ENCODE measurements at regions not wholly inside any gene's neighbourhood (a gene's known extent, or its start where the extent isn't known, plus 50 kb on each side); places are given as distances from the start of the nearest gene placed in this dataset.

- H3K4me3 ChIP-seq (ENCODE audit: control insufficient read depth in 1 of 7, extremely low read depth in 1 of 7, insufficient read depth in 4 of 7, low read depth in 2 of 7, low read length in 6 of 7) = no peak overlapping the region
- no CpG with 5 or more reads among the region's 5 CpGs for WGBS (ENCODE audit: insufficient coverage)
- no peaks in the 10 kb centered on the region for H3K4me1 ChIP-seq (ENCODE audit: control extremely low read depth in 1 of 4, control insufficient read depth in 4 of 4, insufficient read depth in 4 of 4, low read length in 3 of 4)
- H3K27ac ChIP-seq (ENCODE audit: insufficient read depth in 1 of 2, low read depth in 1 of 2, low read length in 2 of 2, poor library complexity in 1 of 2, severe bottlenecking in 2 of 2) = no peak overlapping the region
- no peaks in the 10 kb centered on the region for H3K9me3 ChIP-seq (ENCODE audit: control extremely low read depth in 1 of 5, control insufficient read depth in 4 of 5, insufficient read depth in 2 of 5, low read depth in 1 of 5, low read length in 4 of 5)
- peaks cover 0 to 2% (median 0%) of the 10 kb centered on the region in 5 experiments for H3K27me3 ChIP-seq (replicated peaks in 2 of 5; ENCODE audit: control insufficient read depth in 4 of 5, insufficient read depth in 5 of 5, low read length in 4 of 5)
- CTCF ChIA-PET = no interaction called here
- DNase-seq = no peak
- H3K36me3 ChIP-seq (ENCODE audit: control insufficient read depth in 4 of 4, insufficient read depth in 4 of 4, low read length in 3 of 4) = no peaks in the 10 kb centered on the region
- POLR2A ChIA-PET = no interaction called here
These were observed 371.4 kb upstream of the TECRL start for GRCh38 chr4:64780664-64781063.

GRCh38 chr4:64777286-64777685 is 368.0 kb upstream of the TECRL start:
- CTCF ChIA-PET = no interaction called here

GRCh38 chr4:64776820-64777219 is 367.6 kb upstream of the TECRL start:
- 100% methylated on average over 1 of the region's 2 CpGs for WGBS (ENCODE audit: insufficient coverage)

More at GRCh38 chr4:64777286-64777685, 368.0 kb upstream of the TECRL start:
- DNase-seq = no peak
- Histone ChIP-seq H3K4me1 (ENCODE audit: control extremely low read depth in 1 of 4, control insufficient read depth in 4 of 4, insufficient read depth in 4 of 4, low read length in 3 of 4) (no peaks in the 10 kb centered on the region), H3K27ac (ENCODE audit: insufficient read depth in 1 of 2, low read depth in 1 of 2, low read length in 2 of 2, poor library complexity in 1 of 2, severe bottlenecking in 2 of 2) (no peak overlapping the region), H3K9me3 (ENCODE audit: control extremely low read depth in 1 of 5, control insufficient read depth in 4 of 5, insufficient read depth in 2 of 5, low read depth in 1 of 5, low read length in 4 of 5) (no peaks in the 10 kb centered on the region), H3K4me3 (ENCODE audit: control insufficient read depth in 1 of 7, extremely low read depth in 1 of 7, insufficient read depth in 4 of 7, low read depth in 2 of 7, low read length in 6 of 7) (no peak overlapping the region), H3K36me3 (ENCODE audit: control insufficient read depth in 4 of 4, insufficient read depth in 4 of 4, low read length in 3 of 4) (no peaks in the 10 kb centered on the region), H3K27me3 (replicated peaks in 2 of 5; ENCODE audit: control insufficient read depth in 4 of 5, insufficient read depth in 5 of 5, low read length in 4 of 5) (no peaks in the 10 kb centered on the region)
- POLR2A ChIA-PET = no interaction called here
- WGBS (ENCODE audit: insufficient coverage) = 96% methylated on average over 3 of the region's 3 CpGs

GRCh38 chr4:64774626-64775025 is 365.4 kb upstream of the TECRL start:
- H3K27ac ChIP-seq (ENCODE audit: insufficient read depth in 1 of 2, low read depth in 1 of 2, low read length in 2 of 2, poor library complexity in 1 of 2, severe bottlenecking in 2 of 2) = no peak overlapping the region
- H3K27me3 ChIP-seq (replicated peaks in 2 of 5; ENCODE audit: control insufficient read depth in 4 of 5, insufficient read depth in 5 of 5, low read length in 4 of 5) = no peaks in the 10 kb centered on the region
- no peaks in the 10 kb centered on the region for H3K4me1 ChIP-seq (ENCODE audit: control extremely low read depth in 1 of 4, control insufficient read depth in 4 of 4, insufficient read depth in 4 of 4, low read length in 3 of 4)
- no peaks in the 10 kb centered on the region for H3K36me3 ChIP-seq (ENCODE audit: control insufficient read depth in 4 of 4, insufficient read depth in 4 of 4, low read length in 3 of 4)
- ChIA-PET CTCF (no interaction called here), POLR2A (no interaction called here)
- no peak for DNase-seq
- 100% methylated on average over 3 of the region's 3 CpGs for WGBS (ENCODE audit: insufficient coverage)
- no peaks in the 10 kb centered on the region for H3K9me3 ChIP-seq (ENCODE audit: control extremely low read depth in 1 of 5, control insufficient read depth in 4 of 5, insufficient read depth in 2 of 5, low read depth in 1 of 5, low read length in 4 of 5)
- no peak overlapping the region for H3K4me3 ChIP-seq (ENCODE audit: control insufficient read depth in 1 of 7, extremely low read depth in 1 of 7, insufficient read depth in 4 of 7, low read depth in 2 of 7, low read length in 6 of 7)

More at GRCh38 chr4:64776820-64777219, 367.6 kb upstream of the TECRL start:
- Histone ChIP-seq H3K9me3 (ENCODE audit: control extremely low read depth in 1 of 5, control insufficient read depth in 4 of 5, insufficient read depth in 2 of 5, low read depth in 1 of 5, low read length in 4 of 5) (no peaks in the 10 kb centered on the region), H3K27ac (ENCODE audit: insufficient read depth in 1 of 2, low read depth in 1 of 2, low read length in 2 of 2, poor library complexity in 1 of 2, severe bottlenecking in 2 of 2) (no peak overlapping the region), H3K27me3 (replicated peaks in 2 of 5; ENCODE audit: control insufficient read depth in 4 of 5, insufficient read depth in 5 of 5, low read length in 4 of 5) (no peaks in the 10 kb centered on the region), H3K4me1 (ENCODE audit: control extremely low read depth in 1 of 4, control insufficient read depth in 4 of 4, insufficient read depth in 4 of 4, low read length in 3 of 4) (no peaks in the 10 kb centered on the region), H3K4me3 (ENCODE audit: control insufficient read depth in 1 of 7, extremely low read depth in 1 of 7, insufficient read depth in 4 of 7, low read depth in 2 of 7, low read length in 6 of 7) (no peak overlapping the region), H3K36me3 (ENCODE audit: control insufficient read depth in 4 of 4, insufficient read depth in 4 of 4, low read length in 3 of 4) (no peaks in the 10 kb centered on the region)
- POLR2A ChIA-PET = no interaction called here
- CTCF ChIA-PET = no interaction called here
- DNase-seq = no peak

- Histone ChIP-seq H3K9me3 (ENCODE audit: control extremely low read depth in 1 of 5, control insufficient read depth in 4 of 5, insufficient read depth in 2 of 5, low read depth in 1 of 5, low read length in 4 of 5) (no peaks in the 10 kb centered on the region), H3K27ac (ENCODE audit: insufficient read depth in 1 of 2, low read depth in 1 of 2, low read length in 2 of 2, poor library complexity in 1 of 2, severe bottlenecking in 2 of 2) (no peak overlapping the region), H3K27me3 (replicated peaks in 2 of 5; ENCODE audit: control insufficient read depth in 4 of 5, insufficient read depth in 5 of 5, low read length in 4 of 5) (no peaks in the 10 kb centered on the region), H3K4me3 (ENCODE audit: control insufficient read depth in 1 of 7, extremely low read depth in 1 of 7, insufficient read depth in 4 of 7, low read depth in 2 of 7, low read length in 6 of 7) (no peak overlapping the region), H3K36me3 (ENCODE audit: control insufficient read depth in 4 of 4, insufficient read depth in 4 of 4, low read length in 3 of 4) (no peaks in the 10 kb centered on the region), H3K4me1 (ENCODE audit: control extremely low read depth in 1 of 4, control insufficient read depth in 4 of 4, insufficient read depth in 4 of 4, low read length in 3 of 4) (no peaks in the 10 kb centered on the region)
- DNase-seq = no peak
- no CpG with 5 or more reads among the region's 2 CpGs for WGBS (ENCODE audit: insufficient coverage)
- POLR2A ChIA-PET = no interaction called here
- CTCF ChIA-PET = no interaction called here
These were observed 361.9 kb upstream of the TECRL start for GRCh38 chr4:64771149-64771548.

GRCh38 chr4:64767547-64767946 is 358.3 kb upstream of the TECRL start:
- no peaks in the 10 kb centered on the region for H3K4me1 ChIP-seq (ENCODE audit: control extremely low read depth in 1 of 4, control insufficient read depth in 4 of 4, insufficient read depth in 4 of 4, low read length in 3 of 4)
- DNase-seq = no peak
- no peaks in the 10 kb centered on the region for H3K36me3 ChIP-seq (ENCODE audit: control insufficient read depth in 4 of 4, insufficient read depth in 4 of 4, low read length in 3 of 4)
- H3K9me3 ChIP-seq (ENCODE audit: control extremely low read depth in 1 of 5, control insufficient read depth in 4 of 5, insufficient read depth in 2 of 5, low read depth in 1 of 5, low read length in 4 of 5) = no peaks in the 10 kb centered on the region
- no peak overlapping the region for H3K4me3 ChIP-seq (ENCODE audit: control insufficient read depth in 1 of 7, extremely low read depth in 1 of 7, insufficient read depth in 4 of 7, low read depth in 2 of 7, low read length in 6 of 7)
- no peak overlapping the region for H3K27ac ChIP-seq (ENCODE audit: insufficient read depth in 1 of 2, low read depth in 1 of 2, low read length in 2 of 2, poor library complexity in 1 of 2, severe bottlenecking in 2 of 2)
- WGBS (ENCODE audit: insufficient coverage) = 100% methylated on average over 1 of the region's 2 CpGs
- no peaks in the 10 kb centered on the region for H3K27me3 ChIP-seq (replicated peaks in 2 of 5; ENCODE audit: control insufficient read depth in 4 of 5, insufficient read depth in 5 of 5, low read length in 4 of 5)
- ChIA-PET POLR2A (no interaction called here), CTCF (no interaction called here)

GRCh38 chr4:64766565-64766964 is 357.3 kb upstream of the TECRL start:
- Histone ChIP-seq H3K4me1 (ENCODE audit: control extremely low read depth in 1 of 4, control insufficient read depth in 4 of 4, insufficient read depth in 4 of 4, low read length in 3 of 4) (no peaks in the 10 kb centered on the region), H3K9me3 (ENCODE audit: control extremely low read depth in 1 of 5, control insufficient read depth in 4 of 5, insufficient read depth in 2 of 5, low read depth in 1 of 5, low read length in 4 of 5) (no peaks in the 10 kb centered on the region), H3K27me3 (replicated peaks in 2 of 5; ENCODE audit: control insufficient read depth in 4 of 5, insufficient read depth in 5 of 5, low read length in 4 of 5) (no peaks in the 10 kb centered on the region), H3K36me3 (ENCODE audit: control insufficient read depth in 4 of 4, insufficient read depth in 4 of 4, low read length in 3 of 4) (no peaks in the 10 kb centered on the region), H3K4me3 (ENCODE audit: control insufficient read depth in 1 of 7, extremely low read depth in 1 of 7, insufficient read depth in 4 of 7, low read depth in 2 of 7, low read length in 6 of 7) (no peak overlapping the region), H3K27ac (ENCODE audit: insufficient read depth in 1 of 2, low read depth in 1 of 2, low read length in 2 of 2, poor library complexity in 1 of 2, severe bottlenecking in 2 of 2) (no peak overlapping the region)
- ChIA-PET CTCF (no interaction called here), POLR2A (no interaction called here)
- WGBS (ENCODE audit: insufficient coverage) = 100% methylated on average over 1 of the region's 1 CpG
- no peak for DNase-seq

All from common myeloid progenitor, CD34-positive (primary cell).